ENCODE measurements at regions not wholly inside any gene's neighbourhood (a gene's known extent, or its start where the extent isn't known, plus 50 kb on each side); places are given as distances from the start of the nearest gene placed in this dataset.

DNA sequence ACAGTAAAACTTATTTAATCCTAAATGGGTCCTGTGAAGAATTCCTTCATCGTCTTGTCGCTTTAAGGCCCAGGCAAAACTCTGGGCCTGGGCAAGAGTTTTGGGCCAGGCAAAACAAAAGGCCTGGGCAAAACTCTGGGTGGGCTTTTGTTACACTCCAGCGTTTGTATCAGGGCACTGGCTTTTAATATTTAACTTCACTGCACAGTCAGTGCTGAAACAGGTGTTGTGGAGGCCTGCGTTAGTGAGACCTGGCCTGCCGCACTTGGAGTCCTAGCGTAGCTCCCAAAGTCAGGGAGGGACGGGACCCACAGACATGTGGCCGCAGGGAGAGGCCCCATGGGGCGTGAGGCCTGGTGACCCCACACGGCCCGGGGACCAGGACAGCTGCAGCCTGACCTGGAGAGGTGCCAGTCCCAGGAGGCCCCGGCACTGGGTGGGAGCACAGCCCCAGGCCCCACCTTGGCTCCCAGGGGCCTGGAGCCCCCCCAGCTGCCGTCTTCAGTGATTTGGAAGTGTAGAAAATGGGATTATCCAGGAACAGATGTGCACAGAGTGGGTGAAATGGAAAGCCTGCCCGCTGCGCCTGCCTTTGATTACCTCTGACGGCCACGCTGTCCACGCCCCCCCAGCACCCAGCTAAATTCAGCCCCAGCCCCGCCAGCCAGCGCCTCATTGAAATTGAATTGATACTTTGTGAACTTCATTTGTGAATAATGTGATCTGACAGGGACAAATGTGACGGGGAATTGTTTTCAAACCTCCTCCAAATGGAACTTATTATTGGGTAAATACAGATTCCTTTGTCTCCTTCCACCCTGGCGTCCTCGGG lies 132.9 kb upstream of the NKX1-1 start:
- TF ChIP-seq CTCF (IDR thresholded peaks at IDR 0.05) (no peak), POLR2A (IDR thresholded peaks at IDR 0.05) (no peak)

Measured in testis (tissue), 2 donors.